HG02610 (cell line): ENCODE measurements at regions not wholly inside any gene's neighbourhood (a gene's known extent, or its start where the extent isn't known, plus 50 kb on each side); places are given as distances from the start of the nearest gene placed in this dataset.

Experiments used
- ATAC-seq: cut with Tn5 transposase; IDR thresholded peaks from one replicate; pipeline ENCODE4 v1.9.1; 2021; ENCODE audit warnings: mild to moderate bottlenecking, moderate library complexity; ENCODE audit not compliant: unreplicated experiment

GRCh38 chr4:125505621-125506020 is 190.9 kb downstream of the FAT4 start:
- ATAC-seq = no peak

- ATAC-seq = no peak
Observed at GRCh38 chr4:125507141-125507540, 192.4 kb downstream of the FAT4 start.

DNA sequence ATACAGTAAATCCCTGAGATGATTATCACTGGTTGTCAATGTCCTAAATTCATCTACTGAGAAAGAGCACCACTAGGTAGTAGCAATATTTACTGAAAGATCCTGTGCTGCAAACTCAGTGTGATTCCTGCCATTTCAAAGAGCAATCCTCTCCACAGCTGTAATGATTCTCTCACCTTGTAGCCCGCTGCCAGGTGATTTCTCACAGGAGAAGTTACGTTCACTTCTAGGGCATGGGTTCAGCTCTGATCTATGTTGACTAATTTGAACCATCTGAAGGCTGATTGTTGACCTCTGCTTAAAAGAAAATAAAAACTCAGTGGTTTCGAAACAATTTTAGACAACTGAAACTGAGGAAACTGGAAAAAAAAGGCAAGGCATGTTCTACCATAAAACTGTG is 197.0 kb downstream of the FAT4 start:
- no peak for ATAC-seq

- no peak for ATAC-seq
Observed at GRCh38 chr4:125515016-125515415, 200.3 kb downstream of the FAT4 start.

DNA sequence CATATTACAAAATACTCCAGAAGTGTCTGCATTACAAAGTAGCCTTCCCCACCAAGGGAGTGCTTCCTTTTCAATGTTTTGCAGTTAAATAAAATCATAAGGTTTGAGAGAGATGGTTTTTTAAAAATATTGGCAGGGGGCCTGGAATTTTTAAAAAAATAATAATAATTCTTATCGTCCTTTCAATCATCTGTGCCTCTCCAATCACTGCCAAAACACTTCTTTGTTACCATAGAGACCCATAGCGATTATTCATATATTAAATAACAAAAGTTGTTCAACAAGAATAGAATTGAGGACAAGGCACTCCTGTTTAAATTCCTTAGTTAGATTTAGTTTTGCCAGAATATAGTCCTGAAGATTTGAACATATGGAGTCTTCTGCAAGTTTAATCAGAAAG is 203.1 kb downstream of the FAT4 start:
- no peak for ATAC-seq

GRCh38 chr4:125518281-125518680 is 203.5 kb downstream of the FAT4 start:
- ATAC-seq = no peak

- ATAC-seq = no peak
Observed at GRCh38 chr4:125519371-125520146, 204.8 kb downstream of the FAT4 start.

DNA sequence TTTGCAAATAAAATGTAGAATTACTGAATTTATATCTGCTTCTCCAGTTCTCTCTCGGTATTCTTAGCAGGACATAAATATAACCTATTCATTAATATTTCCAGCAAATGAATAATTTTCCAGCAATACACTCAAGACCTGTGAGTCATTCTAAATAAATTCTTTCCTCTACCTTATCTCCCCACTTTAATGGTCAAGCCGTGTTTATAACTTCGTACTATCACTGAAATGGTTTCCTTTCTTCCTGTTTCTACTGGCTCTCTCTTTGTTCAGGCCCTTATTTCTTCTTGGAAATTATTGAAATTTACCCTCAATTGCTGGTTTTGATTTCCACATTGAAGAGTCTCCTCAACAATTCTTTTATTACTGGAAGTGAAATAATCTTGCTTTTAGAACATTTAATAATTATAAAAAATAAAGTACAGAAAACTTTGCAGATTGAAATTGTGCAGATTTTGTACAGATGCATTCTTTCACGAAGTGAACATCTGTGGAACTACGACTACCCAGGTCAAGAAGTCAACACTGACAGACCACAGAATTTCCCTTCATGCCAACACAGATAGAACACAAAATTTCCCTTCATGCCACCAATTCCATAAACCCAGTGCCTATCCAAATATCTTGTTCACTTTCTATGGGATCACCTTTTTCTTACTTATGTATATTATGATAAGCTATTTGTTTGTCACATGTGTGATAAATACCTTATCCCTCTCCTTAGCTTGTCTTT is 205.7 kb downstream of the FAT4 start:
- ATAC-seq = no peak

GRCh38 chr4:125522588-125522987 is 207.8 kb downstream of the FAT4 start:
- ATAC-seq = no peak

DNA sequence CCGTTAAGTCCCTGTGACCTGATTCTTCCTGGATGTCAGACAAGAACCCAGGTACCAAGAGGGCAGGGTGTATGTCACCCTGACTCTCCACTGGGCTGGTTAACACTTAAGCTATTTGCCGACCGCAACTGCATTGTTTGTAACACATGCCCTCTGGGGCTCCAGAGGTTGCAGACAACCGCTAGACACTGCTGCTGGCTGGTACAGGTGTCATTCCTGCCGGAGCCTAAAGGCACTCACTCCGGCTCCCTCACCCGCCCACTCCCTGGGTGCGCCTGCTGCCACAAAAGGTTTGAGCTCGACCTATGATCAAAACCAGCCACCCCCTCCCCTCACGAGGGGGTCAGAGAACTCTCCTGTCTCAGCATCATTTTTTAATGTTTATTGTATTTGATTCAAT is 208.2 kb downstream of the FAT4 start:
- no peak for ATAC-seq

DNA sequence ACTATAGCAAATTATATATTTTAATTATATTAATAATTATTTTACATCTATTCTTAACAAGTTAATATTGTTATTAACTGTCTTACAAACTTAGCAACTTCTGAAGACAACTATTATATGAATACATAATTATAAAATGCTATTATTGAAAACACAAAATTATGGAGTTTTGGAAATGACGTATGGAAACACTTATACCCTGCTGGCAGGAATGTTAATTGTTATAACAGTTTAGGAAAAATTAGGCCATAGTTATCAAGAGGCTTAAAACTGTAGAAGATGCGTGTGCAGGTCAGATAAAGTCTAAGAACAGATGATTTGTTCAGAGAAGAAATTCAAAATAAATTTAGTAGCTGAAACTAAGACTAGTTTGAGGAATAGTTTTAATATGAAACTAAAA is 211.7 kb downstream of the FAT4 start:
- no peak for ATAC-seq

GRCh38 chr4:125527681-125528080 is 212.9 kb downstream of the FAT4 start:
- ATAC-seq = no peak

- ATAC-seq = no peak
Observed at GRCh38 chr4:125529071-125529470, 214.3 kb downstream of the FAT4 start.

GRCh38 chr4:125538670-125539069 is 223.9 kb downstream of the FAT4 start:
- ATAC-seq = no peak

DNA sequence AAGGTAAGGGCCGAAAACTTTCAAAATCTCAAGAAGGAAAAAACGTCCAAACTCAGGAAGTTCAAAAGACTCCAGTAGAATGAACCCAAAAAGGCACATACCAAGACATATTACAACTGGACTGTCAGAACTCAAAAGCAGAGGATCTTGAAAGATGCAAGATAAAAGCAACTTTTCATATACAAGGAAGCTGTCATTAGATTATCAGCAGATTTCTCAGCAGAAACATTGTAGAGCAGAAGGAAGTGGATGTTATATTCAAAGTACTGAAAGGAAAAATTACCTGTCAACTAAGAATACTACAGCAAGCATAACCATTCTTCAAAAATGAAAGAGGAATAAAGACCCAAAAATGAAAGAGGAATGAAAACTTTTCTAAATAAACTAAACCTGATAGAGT is 224.9 kb downstream of the FAT4 start:
- no peak for ATAC-seq

GRCh38 chr4:125541836-125542385 is 227.2 kb downstream of the FAT4 start:
- ATAC-seq = no peak

DNA sequence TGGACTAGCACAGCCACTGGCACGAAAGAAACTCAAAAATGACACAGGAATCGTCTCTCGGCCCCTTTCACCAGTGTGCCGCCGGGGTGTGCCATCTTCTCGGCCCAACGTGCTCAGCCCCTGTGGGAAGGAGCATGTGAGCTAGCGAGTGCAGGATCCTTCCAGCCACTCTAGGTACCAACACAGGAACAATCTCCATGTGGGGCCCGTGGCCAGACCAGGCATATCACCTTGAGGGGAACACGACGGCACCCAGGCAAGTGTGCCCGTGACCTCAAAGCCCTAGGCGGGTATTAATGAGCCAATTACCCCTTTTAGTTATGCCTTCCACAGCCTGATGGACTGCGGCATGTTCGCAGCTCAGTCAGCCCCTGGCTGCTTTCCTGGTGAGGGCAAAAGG is 231.5 kb downstream of the FAT4 start:
- no peak for ATAC-seq

DNA sequence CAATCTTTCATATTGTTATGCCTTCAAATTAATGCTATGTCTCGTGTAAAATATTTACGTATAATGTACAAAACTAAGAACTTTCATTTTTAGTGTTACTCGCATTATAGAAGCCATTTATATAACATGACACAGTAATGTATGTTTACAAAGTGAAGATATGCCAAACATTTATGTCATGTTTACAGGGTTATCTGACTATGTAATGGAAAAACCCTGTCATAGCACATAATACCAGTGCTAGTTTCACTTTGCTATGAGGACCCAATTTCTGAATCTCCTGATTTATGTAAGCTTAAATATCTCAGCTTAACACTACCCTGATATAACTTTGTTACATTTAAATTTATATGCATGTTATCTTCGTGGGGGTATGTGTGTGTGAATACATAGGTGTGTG is 233.1 kb downstream of the FAT4 start:
- no peak for ATAC-seq

DNA sequence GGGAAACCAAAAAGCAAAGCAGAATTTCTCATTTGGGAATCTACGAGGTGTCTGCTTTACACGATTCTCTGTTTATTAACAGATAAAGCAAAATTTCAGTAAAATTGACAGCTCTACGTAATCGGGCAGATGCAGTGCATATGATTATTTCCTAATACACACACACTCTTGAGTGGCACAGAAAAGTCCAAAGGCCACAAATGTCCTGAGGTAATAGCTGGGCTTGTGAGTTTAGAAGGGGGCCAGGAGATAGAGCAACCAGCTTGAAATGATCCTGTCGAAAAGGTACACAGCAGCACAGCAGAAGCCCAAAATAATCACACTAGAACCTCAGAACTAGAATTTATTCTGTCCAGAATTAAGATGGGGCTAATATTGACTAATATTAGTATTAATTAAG is 236.0 kb downstream of the FAT4 start:
- ATAC-seq = no peak

GRCh38 chr4:125551466-125551865 is 236.7 kb downstream of the FAT4 start:
- no peak for ATAC-seq

GRCh38 chr4:125551967-125552366 is 237.2 kb downstream of the FAT4 start:
- ATAC-seq = no peak

- ATAC-seq = no peak
Observed at GRCh38 chr4:125572601-125573000, 257.8 kb downstream of the FAT4 start.
